CD4-positive, alpha-beta T cell treated with Interleukin-17A for 1 hour (primary cell): ENCODE measurements at regions not wholly inside any gene's neighbourhood (a gene's known extent, or its start where the extent isn't known, plus 50 kb on each side); places are given as distances from the start of the nearest gene placed in this dataset.

Source experiments
- DNase-seq: peaks from one replicate; pipeline ENCODE4 v3.0.0-alpha.2; 2020

GRCh38 chr9:16930578-16930977 lies 60.1 kb upstream of the BNC2 start:
- no peak for DNase-seq

GRCh38 chr9:16928179-16928945 lies 57.9 kb upstream of the BNC2 start:
- DNase-seq = no peak

- no peak for DNase-seq
These were observed 55.0 kb upstream of the BNC2 start for GRCh38 chr9:16925426-16925825.

GRCh38 chr9:16924311-16924915 lies 53.9 kb upstream of the BNC2 start:
- DNase-seq = no peak

- DNase-seq = no peak
These were observed 51.4 kb upstream of the BNC2 start for GRCh38 chr9:16921855-16922254.
